Progenitor cell of endocrine pancreas (in vitro differentiated cells): ENCODE measurements at regions not wholly inside any gene's neighbourhood (a gene's known extent, or its start where the extent isn't known, plus 50 kb on each side); places are given as distances from the start of the nearest gene placed in this dataset.

Source experiments
- DNase-seq: peaks from one replicate; pipeline ENCODE4 v3.0.0; 2021; ENCODE audit warnings: low spot score; ENCODE audit not compliant: unreplicated experiment
- H3K27ac Mint-ChIP-seq: 2 replicates; pipeline ENCODE4 v1.8.0; 2021; ENCODE audit warnings: mild to moderate bottlenecking, moderate library complexity, mixed read lengths
- H3K27me3 Mint-ChIP-seq: 2 replicates; pipeline ENCODE4 v1.8.0; 2021; ENCODE audit warnings: mixed read lengths
- H3K36me3 Mint-ChIP-seq: 2 replicates; pipeline ENCODE4 v1.8.0; 2022; ENCODE audit warnings: mixed read lengths; ENCODE audit not compliant: insufficient read depth
- H3K4me1 Mint-ChIP-seq: 2 replicates; pipeline ENCODE4 v1.8.0; 2021; ENCODE audit warnings: low read depth, mixed read lengths
- H3K4me3 Mint-ChIP-seq: 2 replicates; pipeline ENCODE4 v1.8.0; 2021; ENCODE audit warnings: low read depth, mild to moderate bottlenecking, moderate library complexity, mixed read lengths
- H3K9me3 Mint-ChIP-seq: 2 replicates; pipeline ENCODE4 v1.8.0; 2021; ENCODE audit warnings: low read depth, mixed read lengths
- TF ChIP-seq, protein P1 (sequence below): fragments of 200-600 bp; sonication (generic); IDR thresholded peaks from one replicate; pipeline ENCODE4 v1.5.0; 2021; ENCODE audit warnings: antibody characterized with exemption, mild to moderate bottlenecking; ENCODE audit not compliant: unreplicated experiment

- Mint-ChIP-seq H3K9me3 (no peaks in the 10 kb centered on the region), H3K27me3 (peaks cover 27% of the 10 kb centered on the region), H3K36me3 (no peaks in the 10 kb centered on the region), H3K4me1 (peaks cover 11% of the 10 kb centered on the region), H3K27ac (no peak overlapping the region), H3K4me3 (no peak overlapping the region)
- TF ChIP-seq, protein P1, sequence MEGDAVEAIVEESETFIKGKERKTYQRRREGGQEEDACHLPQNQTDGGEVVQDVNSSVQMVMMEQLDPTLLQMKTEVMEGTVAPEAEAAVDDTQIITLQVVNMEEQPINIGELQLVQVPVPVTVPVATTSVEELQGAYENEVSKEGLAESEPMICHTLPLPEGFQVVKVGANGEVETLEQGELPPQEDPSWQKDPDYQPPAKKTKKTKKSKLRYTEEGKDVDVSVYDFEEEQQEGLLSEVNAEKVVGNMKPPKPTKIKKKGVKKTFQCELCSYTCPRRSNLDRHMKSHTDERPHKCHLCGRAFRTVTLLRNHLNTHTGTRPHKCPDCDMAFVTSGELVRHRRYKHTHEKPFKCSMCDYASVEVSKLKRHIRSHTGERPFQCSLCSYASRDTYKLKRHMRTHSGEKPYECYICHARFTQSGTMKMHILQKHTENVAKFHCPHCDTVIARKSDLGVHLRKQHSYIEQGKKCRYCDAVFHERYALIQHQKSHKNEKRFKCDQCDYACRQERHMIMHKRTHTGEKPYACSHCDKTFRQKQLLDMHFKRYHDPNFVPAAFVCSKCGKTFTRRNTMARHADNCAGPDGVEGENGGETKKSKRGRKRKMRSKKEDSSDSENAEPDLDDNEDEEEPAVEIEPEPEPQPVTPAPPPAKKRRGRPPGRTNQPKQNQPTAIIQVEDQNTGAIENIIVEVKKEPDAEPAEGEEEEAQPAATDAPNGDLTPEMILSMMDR = no peak
- no peak for DNase-seq
Observed at GRCh38 chr10:128312250-128312649, 186.0 kb upstream of the MKI67 start.

DNA sequence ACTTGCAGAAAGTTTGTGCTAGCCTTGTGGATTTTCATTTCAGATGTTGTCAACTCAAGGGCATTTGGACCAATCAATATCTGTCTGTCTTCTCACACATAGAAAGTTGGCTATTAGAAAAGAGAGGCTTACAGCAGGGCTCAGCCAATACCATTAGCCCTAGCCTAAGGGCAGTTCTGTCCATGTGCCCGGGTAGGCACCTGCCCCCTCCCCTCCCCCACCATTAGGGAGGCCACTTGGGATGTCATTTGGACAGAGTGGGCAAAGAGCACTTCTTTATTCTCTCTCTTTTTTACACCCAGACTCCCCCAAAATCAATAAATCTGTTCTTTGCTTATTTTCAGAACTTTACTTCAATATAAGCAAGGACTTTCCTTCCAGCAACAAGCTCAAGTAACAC is 188.5 kb upstream of the MKI67 start:
- TF ChIP-seq, protein P1 = no peak
- H3K9me3 Mint-ChIP-seq = no peaks in the 10 kb centered on the region
- no peak overlapping the region for H3K4me3 Mint-ChIP-seq
- no peak overlapping the region for H3K27ac Mint-ChIP-seq
- peaks cover 11% of the 10 kb centered on the region for H3K4me1 Mint-ChIP-seq
- peaks cover 21% of the 10 kb centered on the region for H3K27me3 Mint-ChIP-seq
- no peaks in the 10 kb centered on the region for H3K36me3 Mint-ChIP-seq
- DNase-seq = no peak

DNA sequence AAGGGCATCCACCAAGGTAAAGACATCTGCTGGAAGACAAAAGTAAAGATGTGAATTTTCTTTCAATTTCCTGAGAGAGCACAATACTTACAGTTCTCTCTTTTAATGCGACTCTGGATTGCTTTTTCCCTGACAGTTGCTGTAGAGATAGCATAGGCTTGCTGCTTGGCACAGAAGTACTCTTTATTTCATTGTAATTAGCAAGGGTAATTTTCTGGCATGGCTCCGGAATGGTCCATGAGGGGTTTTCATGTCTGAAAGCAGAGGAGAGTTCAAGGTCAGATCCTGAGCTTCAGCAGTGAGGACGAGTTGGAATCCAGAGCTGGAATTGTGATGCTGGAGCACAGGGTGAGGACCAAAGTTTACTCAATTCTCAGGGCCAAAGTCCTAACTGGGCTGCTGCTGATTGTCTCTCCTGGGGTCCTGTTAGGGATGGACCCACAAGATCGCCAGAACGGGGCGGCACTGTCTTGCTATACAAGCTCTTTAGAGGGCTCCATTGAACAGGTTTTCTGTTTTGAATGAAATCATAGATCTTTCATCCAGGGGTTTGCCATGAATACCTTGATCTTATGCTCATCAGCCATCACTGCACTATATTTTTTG is 190.0 kb upstream of the MKI67 start:
- Mint-ChIP-seq H3K4me3 (no peak overlapping the region), H3K9me3 (no peaks in the 10 kb centered on the region), H3K4me1 (peaks cover 11% of the 10 kb centered on the region), H3K27me3 (peaks cover 19% of the 10 kb centered on the region), H3K36me3 (no peaks in the 10 kb centered on the region), H3K27ac (no peak overlapping the region)
- TF ChIP-seq, protein P1 = no peak
- DNase-seq = no peak

DNA sequence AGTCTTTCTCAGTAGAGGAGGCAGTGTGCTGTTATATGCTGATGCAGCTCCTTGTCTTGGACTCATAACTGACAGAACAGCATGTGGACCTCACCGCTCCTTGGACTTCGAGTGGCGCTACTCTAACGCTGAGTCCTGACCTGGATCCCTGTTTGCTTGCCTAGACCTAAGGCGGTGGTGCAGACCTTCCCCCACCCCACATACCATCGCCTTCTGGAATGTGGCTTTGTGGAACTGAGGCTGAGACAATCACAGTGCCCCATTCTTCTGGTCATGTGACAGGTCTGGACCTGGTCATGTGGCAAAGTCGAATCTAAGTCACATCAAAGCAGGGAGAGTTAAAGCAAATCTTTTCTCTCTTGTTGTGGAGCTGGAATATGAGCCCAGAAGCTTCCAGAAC is 190.7 kb upstream of the MKI67 start:
- no peak overlapping the region for H3K27ac Mint-ChIP-seq
- TF ChIP-seq, protein P1 = no peak
- peaks cover 18% of the 10 kb centered on the region for H3K27me3 Mint-ChIP-seq
- H3K4me3 Mint-ChIP-seq = no peak overlapping the region
- H3K36me3 Mint-ChIP-seq = no peaks in the 10 kb centered on the region
- no peaks in the 10 kb centered on the region for H3K9me3 Mint-ChIP-seq
- H3K4me1 Mint-ChIP-seq = peaks cover 11% of the 10 kb centered on the region
- no peak for DNase-seq

- Mint-ChIP-seq H3K27me3 (peaks cover 27% of the 10 kb centered on the region), H3K4me3 (no peak overlapping the region), H3K9me3 (no peaks in the 10 kb centered on the region), H3K4me1 (peaks cover 11% of the 10 kb centered on the region), H3K36me3 (no peaks in the 10 kb centered on the region), H3K27ac (no peak overlapping the region)
- no peak for DNase-seq
- TF ChIP-seq, protein P1 = no peak
Observed at GRCh38 chr10:128318366-128318765, 192.1 kb upstream of the MKI67 start.
